GM23338 (cell line): ENCODE measurements at regions not wholly inside any gene's neighbourhood (a gene's known extent, or its start where the extent isn't known, plus 50 kb on each side); places are given as distances from the start of the nearest gene placed in this dataset.

ENCODE experiments used
- ATAC-seq: fragments of 200-7000 bp; cut with Tn5 transposase; 3 replicates; pipeline ENCODE4 v1.9.1; 2020
- DNase-seq: peaks from one replicate; pipeline ENCODE4 v3.0.0-alpha.2; 2015; ENCODE audit warnings: low spot score
- H2AFZ ChIP-seq: fragments of 200-600 bp; sonication (generic); 2 replicates; pipeline ENCODE4 v1.8.0; 2016; ENCODE audit warnings: antibody characterized with exemption, mild to moderate bottlenecking, moderate library complexity
- H3F3A ChIP-seq: fragments of 200-600 bp; sonication (generic); replicated peaks from 2 replicates; pipeline ENCODE4 v1.8.0; 2017; ENCODE audit warnings: antibody characterized with exemption, mixed run types, low read depth
- H3K27ac ChIP-seq: fragments of 200-600 bp; sonication (generic); 2 replicates; pipeline ENCODE4 v1.6.1; 2016; ENCODE audit warnings: low read depth
- H3K27me3 ChIP-seq: fragments of 200-600 bp; sonication (generic); 2 replicates; pipeline ENCODE4 v1.8.0; 2016; ENCODE audit warnings: mild to moderate bottlenecking, mixed run types, moderate library complexity; ENCODE audit not compliant: insufficient read depth
- H3K36me3 ChIP-seq: fragments of 200-600 bp; sonication (generic); 2 replicates; pipeline ENCODE4 v1.8.0; 2016; ENCODE audit warnings: mild to moderate bottlenecking; ENCODE audit not compliant: insufficient read depth
- H3K4me1 ChIP-seq: fragments of 200-600 bp; sonication (generic); 2 replicates; pipeline ENCODE4 v1.8.0; 2016; ENCODE audit warnings: mild to moderate bottlenecking, moderate library complexity; ENCODE audit not compliant: insufficient read depth
- H3K4me2 ChIP-seq: fragments of 200-600 bp; sonication (generic); 2 replicates; pipeline ENCODE4 v1.7.1; 2017; ENCODE audit warnings: mixed run types
- H3K4me3 ChIP-seq: fragments of 200-600 bp; sonication (generic); 2 replicates; pipeline ENCODE4 v1.6.1; 2016; ENCODE audit warnings: mixed run types
- H3K79me2 ChIP-seq: fragments of 200-600 bp; sonication (generic); replicated peaks from 2 replicates; pipeline ENCODE4 v1.8.0; 2017; ENCODE audit warnings: mild to moderate bottlenecking; ENCODE audit not compliant: insufficient read depth
- H3K9me2 ChIP-seq: fragments of 200-600 bp; sonication (generic); 2 replicates; pipeline ENCODE4 v1.8.0; 2017; ENCODE audit not compliant: insufficient read depth
- H4K20me1 ChIP-seq: fragments of 200-600 bp; sonication (generic); replicated peaks from 2 replicates; pipeline ENCODE4 v1.8.0; 2017; ENCODE audit warnings: mild to moderate bottlenecking; ENCODE audit not compliant: insufficient read depth
- H3K27ac Mint-ChIP-seq: 2 replicates; pipeline ENCODE4 v1.8.0; 2020; ENCODE audit warnings: inconsistent platforms, mild to moderate bottlenecking, moderate library complexity, mixed read lengths
- H3K27me3 Mint-ChIP-seq: 3 replicates; pipeline ENCODE4 v1.8.0; 2022; ENCODE audit warnings: low read depth, mild to moderate bottlenecking, moderate library complexity, mixed read lengths, inconsistent platforms; ENCODE audit not compliant: insufficient read depth, poor library complexity
- H3K36me3 Mint-ChIP-seq: 3 replicates; pipeline ENCODE4 v1.8.0; 2021; ENCODE audit warnings: low read depth, mild to moderate bottlenecking, inconsistent platforms, moderate library complexity, mixed read lengths
- H3K4me1 Mint-ChIP-seq: 3 replicates; pipeline ENCODE4 v1.8.0; 2020; ENCODE audit warnings: mild to moderate bottlenecking, inconsistent platforms, mixed read lengths
- H3K4me3 Mint-ChIP-seq: 3 replicates; pipeline ENCODE4 v1.8.0; 2021; ENCODE audit warnings: moderate library complexity, mild to moderate bottlenecking, inconsistent platforms, mixed read lengths
- H3K9me3 Mint-ChIP-seq: 3 replicates; pipeline ENCODE4 v1.8.0; 2020; ENCODE audit warnings: moderate library complexity, mild to moderate bottlenecking, inconsistent platforms, mixed read lengths
- CREB1 ChIP-seq: fragments of 250-450 bp; sonication (Bioruptor Pico); IDR thresholded peaks from 2 replicates; pipeline ENCODE4 v1.5.0; 2020; ENCODE audit warnings: low read depth, mild to moderate bottlenecking, moderate library complexity
- CTCF ChIP-seq, 2 experiments: fragments of 200-600 bp in 1 of 2; sonication (generic) in 1 of 2; conservative IDR thresholded peaks; 2 replicates each; pipeline versions ENCODE4 v1.5.1 to v1.6.1; 2016 to 2017; ENCODE audit warnings: antibody characterized with exemption in 2 of 2, low read depth in 2 of 2, mild to moderate bottlenecking in 2 of 2, moderate library complexity in 1 of 2
- ETS1 ChIP-seq: IDR thresholded peaks from 2 replicates; pipeline ENCODE4 v1.6.1; 2016; ENCODE audit warnings: antibody characterized with exemption
- EZH2 ChIP-seq: fragments of 200-600 bp; sonication (generic); IDR thresholded peaks from one replicate; pipeline ENCODE4 v1.8.0; 2017; ENCODE audit warnings: antibody characterized with exemption, mild to moderate bottlenecking, low read depth; ENCODE audit not compliant: unreplicated experiment
- EZH2phosphoT487 ChIP-seq: fragments of 200-600 bp; sonication (generic); IDR thresholded peaks from one replicate; pipeline ENCODE4 v1.8.1; 2018; ENCODE audit warnings: antibody characterized with exemption; ENCODE audit not compliant: unreplicated experiment
- JUNB ChIP-seq: IDR thresholded peaks from one replicate; pipeline ENCODE4 v1.6.1; 2016; ENCODE audit warnings: antibody characterized with exemption; ENCODE audit not compliant: unreplicated experiment
- NANOG ChIP-seq: IDR thresholded peaks from 2 replicates; pipeline ENCODE4 v1.6.1; 2016; ENCODE audit warnings: antibody characterized with exemption, borderline replicate concordance
- POLR2AphosphoS5 ChIP-seq: IDR thresholded peaks from 2 replicates; pipeline ENCODE4 v1.6.1; 2016; ENCODE audit warnings: antibody characterized with exemption, low read depth
- STAT1 ChIP-seq: IDR thresholded peaks from one replicate; pipeline ENCODE4 v1.6.1; 2016; ENCODE audit warnings: antibody characterized with exemption; ENCODE audit not compliant: unreplicated experiment
- ZNF114 ChIP-seq: fragments of 250-450 bp; sonication (Bioruptor Pico); IDR thresholded peaks from 2 replicates; pipeline ENCODE4 v1.5.0; 2020; ENCODE audit warnings: mild to moderate bottlenecking, moderate library complexity
- ZNF331 ChIP-seq: fragments of 250-450 bp; sonication (Bioruptor Pico); IDR thresholded peaks from 2 replicates; pipeline ENCODE4 v1.5.0; 2020; ENCODE audit warnings: low read depth, mild to moderate bottlenecking, moderate library complexity
- TF ChIP-seq, protein P1 (sequence below): fragments of 250-450 bp; sonication (Bioruptor Pico); IDR thresholded peaks from 2 replicates; pipeline ENCODE4 v1.5.0; 2020; ENCODE audit warnings: mild to moderate bottlenecking, moderate library complexity
- TF ChIP-seq, protein P2 (sequence below): IDR thresholded peaks from one replicate; pipeline ENCODE4 v1.6.1; 2018; ENCODE audit warnings: antibody characterized with exemption; ENCODE audit not compliant: unreplicated experiment

DNA sequence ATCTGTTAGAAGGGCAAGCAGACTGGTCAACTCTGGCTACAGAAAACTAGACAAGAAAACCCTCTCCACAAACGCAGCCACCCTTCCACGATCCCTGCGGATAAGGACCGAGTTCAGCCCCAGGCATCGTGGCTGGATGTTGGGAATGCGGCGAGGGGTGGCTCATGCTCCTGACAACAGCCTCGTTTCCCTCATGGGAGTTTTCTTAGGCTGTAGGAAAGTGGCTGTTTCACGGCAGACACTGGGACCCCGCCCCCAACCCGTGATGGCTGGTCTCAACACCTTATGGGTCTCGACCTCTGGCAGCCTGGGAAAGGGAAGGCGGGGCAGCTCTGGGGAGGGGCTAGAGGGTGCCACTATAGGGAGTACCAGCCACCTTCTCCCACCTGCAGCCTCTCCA lies 123.3 kb downstream of the RFLNA start:
- peaks cover 14% of the 10 kb centered on the region for H3K79me2 ChIP-seq
- H3K9me3 Mint-ChIP-seq: no peaks in the 10 kb centered on the region
- peaks cover 12% of the 10 kb centered on the region; the same call in 1 of the 2 replicates for H3K36me3 ChIP-seq
- H3K36me3 Mint-ChIP-seq: peaks cover 31% of the 10 kb centered on the region
- 0 out of 2 replicates have a peak overlapping the region, but pooled peaks have one; percentile 55 for H3K27ac ChIP-seq
- DNase-seq (no peak), ATAC-seq (no peak)
- peaks cover 12% of the 10 kb centered on the region for H3K27me3 Mint-ChIP-seq
- no peaks in the 10 kb centered on the region for H3K27me3 ChIP-seq
- H3K4me3 ChIP-seq: no peak overlapping the region
- no peak for TF ChIP-seq JUNB
- TF ChIP-seq ZNF114: no peak
- TF ChIP-seq STAT1: no peak
- TF ChIP-seq, protein P1, sequence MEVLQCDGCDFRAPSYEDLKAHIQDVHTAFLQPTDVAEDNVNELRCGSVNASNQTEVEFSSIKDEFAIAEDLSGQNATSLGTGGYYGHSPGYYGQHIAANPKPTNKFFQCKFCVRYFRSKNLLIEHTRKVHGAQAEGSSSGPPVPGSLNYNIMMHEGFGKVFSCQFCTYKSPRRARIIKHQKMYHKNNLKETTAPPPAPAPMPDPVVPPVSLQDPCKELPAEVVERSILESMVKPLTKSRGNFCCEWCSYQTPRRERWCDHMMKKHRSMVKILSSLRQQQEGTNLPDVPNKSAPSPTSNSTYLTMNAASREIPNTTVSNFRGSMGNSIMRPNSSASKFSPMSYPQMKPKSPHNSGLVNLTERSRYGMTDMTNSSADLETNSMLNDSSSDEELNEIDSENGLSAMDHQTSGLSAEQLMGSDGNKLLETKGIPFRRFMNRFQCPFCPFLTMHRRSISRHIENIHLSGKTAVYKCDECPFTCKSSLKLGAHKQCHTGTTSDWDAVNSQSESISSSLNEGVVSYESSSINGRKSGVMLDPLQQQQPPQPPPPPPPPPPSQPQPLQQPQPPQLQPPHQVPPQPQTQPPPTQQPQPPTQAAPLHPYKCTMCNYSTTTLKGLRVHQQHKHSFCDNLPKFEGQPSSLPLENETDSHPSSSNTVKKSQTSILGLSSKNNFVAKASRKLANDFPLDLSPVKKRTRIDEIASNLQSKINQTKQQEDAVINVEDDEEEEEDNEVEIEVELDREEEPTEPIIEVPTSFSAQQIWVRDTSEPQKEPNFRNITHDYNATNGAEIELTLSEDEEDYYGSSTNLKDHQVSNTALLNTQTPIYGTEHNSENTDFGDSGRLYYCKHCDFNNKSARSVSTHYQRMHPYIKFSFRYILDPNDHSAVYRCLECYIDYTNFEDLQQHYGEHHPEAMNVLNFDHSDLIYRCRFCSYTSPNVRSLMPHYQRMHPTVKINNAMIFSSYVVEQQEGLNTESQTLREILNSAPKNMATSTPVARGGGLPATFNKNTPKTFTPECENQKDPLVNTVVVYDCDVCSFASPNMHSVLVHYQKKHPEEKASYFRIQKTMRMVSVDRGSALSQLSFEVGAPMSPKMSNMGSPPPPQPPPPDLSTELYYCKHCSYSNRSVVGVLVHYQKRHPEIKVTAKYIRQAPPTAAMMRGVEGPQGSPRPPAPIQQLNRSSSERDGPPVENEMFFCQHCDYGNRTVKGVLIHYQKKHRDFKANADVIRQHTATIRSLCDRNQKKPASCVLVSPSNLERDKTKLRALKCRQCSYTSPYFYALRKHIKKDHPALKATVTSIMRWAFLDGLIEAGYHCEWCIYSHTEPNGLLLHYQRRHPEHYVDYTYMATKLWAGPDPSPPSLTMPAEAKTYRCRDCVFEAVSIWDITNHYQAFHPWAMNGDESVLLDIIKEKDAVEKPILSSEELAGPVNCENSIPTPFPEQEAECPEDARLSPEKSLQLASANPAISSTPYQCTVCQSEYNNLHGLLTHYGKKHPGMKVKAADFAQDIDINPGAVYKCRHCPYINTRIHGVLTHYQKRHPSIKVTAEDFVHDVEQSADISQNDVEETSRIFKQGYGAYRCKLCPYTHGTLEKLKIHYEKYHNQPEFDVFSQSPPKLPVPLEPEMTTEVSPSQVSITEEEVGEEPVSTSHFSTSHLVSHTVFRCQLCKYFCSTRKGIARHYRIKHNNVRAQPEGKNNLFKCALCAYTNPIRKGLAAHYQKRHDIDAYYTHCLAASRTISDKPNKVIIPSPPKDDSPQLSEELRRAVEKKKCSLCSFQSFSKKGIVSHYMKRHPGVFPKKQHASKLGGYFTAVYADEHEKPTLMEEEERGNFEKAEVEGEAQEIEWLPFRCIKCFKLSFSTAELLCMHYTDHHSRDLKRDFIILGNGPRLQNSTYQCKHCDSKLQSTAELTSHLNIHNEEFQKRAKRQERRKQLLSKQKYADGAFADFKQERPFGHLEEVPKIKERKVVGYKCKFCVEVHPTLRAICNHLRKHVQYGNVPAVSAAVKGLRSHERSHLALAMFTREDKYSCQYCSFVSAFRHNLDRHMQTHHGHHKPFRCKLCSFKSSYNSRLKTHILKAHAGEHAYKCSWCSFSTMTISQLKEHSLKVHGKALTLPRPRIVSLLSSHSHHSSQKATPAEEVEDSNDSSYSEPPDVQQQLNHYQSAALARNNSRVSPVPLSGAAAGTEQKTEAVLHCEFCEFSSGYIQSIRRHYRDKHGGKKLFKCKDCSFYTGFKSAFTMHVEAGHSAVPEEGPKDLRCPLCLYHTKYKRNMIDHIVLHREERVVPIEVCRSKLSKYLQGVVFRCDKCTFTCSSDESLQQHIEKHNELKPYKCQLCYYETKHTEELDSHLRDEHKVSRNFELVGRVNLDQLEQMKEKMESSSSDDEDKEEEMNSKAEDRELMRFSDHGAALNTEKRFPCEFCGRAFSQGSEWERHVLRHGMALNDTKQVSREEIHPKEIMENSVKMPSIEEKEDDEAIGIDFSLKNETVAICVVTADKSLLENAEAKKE: no peak
- no peak for TF ChIP-seq CREB1 (CRISPR knock-in tag)
- TF ChIP-seq, protein P2, sequence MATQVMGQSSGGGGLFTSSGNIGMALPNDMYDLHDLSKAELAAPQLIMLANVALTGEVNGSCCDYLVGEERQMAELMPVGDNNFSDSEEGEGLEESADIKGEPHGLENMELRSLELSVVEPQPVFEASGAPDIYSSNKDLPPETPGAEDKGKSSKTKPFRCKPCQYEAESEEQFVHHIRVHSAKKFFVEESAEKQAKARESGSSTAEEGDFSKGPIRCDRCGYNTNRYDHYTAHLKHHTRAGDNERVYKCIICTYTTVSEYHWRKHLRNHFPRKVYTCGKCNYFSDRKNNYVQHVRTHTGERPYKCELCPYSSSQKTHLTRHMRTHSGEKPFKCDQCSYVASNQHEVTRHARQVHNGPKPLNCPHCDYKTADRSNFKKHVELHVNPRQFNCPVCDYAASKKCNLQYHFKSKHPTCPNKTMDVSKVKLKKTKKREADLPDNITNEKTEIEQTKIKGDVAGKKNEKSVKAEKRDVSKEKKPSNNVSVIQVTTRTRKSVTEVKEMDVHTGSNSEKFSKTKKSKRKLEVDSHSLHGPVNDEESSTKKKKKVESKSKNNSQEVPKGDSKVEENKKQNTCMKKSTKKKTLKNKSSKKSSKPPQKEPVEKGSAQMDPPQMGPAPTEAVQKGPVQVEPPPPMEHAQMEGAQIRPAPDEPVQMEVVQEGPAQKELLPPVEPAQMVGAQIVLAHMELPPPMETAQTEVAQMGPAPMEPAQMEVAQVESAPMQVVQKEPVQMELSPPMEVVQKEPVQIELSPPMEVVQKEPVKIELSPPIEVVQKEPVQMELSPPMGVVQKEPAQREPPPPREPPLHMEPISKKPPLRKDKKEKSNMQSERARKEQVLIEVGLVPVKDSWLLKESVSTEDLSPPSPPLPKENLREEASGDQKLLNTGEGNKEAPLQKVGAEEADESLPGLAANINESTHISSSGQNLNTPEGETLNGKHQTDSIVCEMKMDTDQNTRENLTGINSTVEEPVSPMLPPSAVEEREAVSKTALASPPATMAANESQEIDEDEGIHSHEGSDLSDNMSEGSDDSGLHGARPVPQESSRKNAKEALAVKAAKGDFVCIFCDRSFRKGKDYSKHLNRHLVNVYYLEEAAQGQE: no peak
- no peak for TF ChIP-seq EZH2phosphoT487
- TF ChIP-seq POLR2AphosphoS5: no peak
- TF ChIP-seq ETS1: no peak
- no peak for TF ChIP-seq CTCF (conservative IDR thresholded peaks at IDR 0.05; ENCODE audit: low read depth in 2 of 2)
- TF ChIP-seq EZH2: no peak
- TF ChIP-seq NANOG: no peak
- TF ChIP-seq ZNF331 (CRISPR knock-in tag): no peak
- no peaks in the 10 kb centered on the region; the same call in 1 of the 2 replicates for H3F3A ChIP-seq
- no peak overlapping the region for H2AFZ ChIP-seq
- H3K4me1 Mint-ChIP-seq: 0 out of 3 replicates have a peak, but pooled peaks cover 2% of the 10 kb centered on the region
- H3K4me3 Mint-ChIP-seq: no peak overlapping the region
- no peak overlapping the region for H3K27ac Mint-ChIP-seq
- no peak overlapping the region for H3K4me2 ChIP-seq
- peaks cover 6% of the 10 kb centered on the region for H4K20me1 ChIP-seq
- H3K4me1 ChIP-seq: no peaks in the 10 kb centered on the region
- no peaks in the 10 kb centered on the region for H3K9me2 ChIP-seq
